ENCODE measurements at regions not wholly inside any gene's neighbourhood (a gene's known extent, or its start where the extent isn't known, plus 50 kb on each side); places are given as distances from the start of the nearest gene placed in this dataset.

GRCh38 chr11:100622404-100622803 lies 64.7 kb upstream of the ARHGAP42 start:
- no peak overlapping the region for H3K27ac ChIP-seq
- no peaks in the 10 kb centered on the region for H3K9me3 ChIP-seq
- TF ChIP-seq POLR2A (IDR thresholded peaks at IDR 0.05) (no peak), EP300 (IDR thresholded peaks at IDR 0.05) (no peak), CTCF (IDR thresholded peaks at IDR 0.05) (no peak)
- WGBS, 3 donors = 92 to 100% (median 97%) methylated on average over 1 of the region's 1 CpG
- no peaks in the 10 kb centered on the region for H3K27me3 ChIP-seq
- no peak for DNase-seq
- H3K36me3 ChIP-seq = no peaks in the 10 kb centered on the region
- H3K4me1 ChIP-seq (ENCODE audit: insufficient read depth) = no peaks in the 10 kb centered on the region
- no peak overlapping the region for H3K4me3 ChIP-seq
- intact Hi-C loops (cut with DNase I) = no loop called here

GRCh38 chr11:100624346-100624745 lies 62.7 kb upstream of the ARHGAP42 start:
- 82 to 90% (median 85%) methylated on average over 2 of the region's 2 CpGs for WGBS, 3 donors
- Histone ChIP-seq H3K9me3 (no peaks in the 10 kb centered on the region), H3K27me3 (no peaks in the 10 kb centered on the region), H3K27ac (no peak overlapping the region), H3K4me1 (ENCODE audit: insufficient read depth) (no peaks in the 10 kb centered on the region), H3K4me3 (no peak overlapping the region), H3K36me3 (no peaks in the 10 kb centered on the region)
- TF ChIP-seq POLR2A (IDR thresholded peaks at IDR 0.05) (no peak), CTCF (IDR thresholded peaks at IDR 0.05) (no peak), EP300 (IDR thresholded peaks at IDR 0.05) (no peak)
- DNase-seq = no peak
- intact Hi-C loops (cut with DNase I) = no loop called here

- no peaks in the 10 kb centered on the region for H3K36me3 ChIP-seq
- H3K27me3 ChIP-seq = no peaks in the 10 kb centered on the region
- H3K4me1 ChIP-seq (ENCODE audit: insufficient read depth) = no peaks in the 10 kb centered on the region
- WGBS, 3 donors = 46 to 53% (median 49%) methylated on average over 4 of the region's 4 CpGs
- no peak overlapping the region for H3K27ac ChIP-seq
- TF ChIP-seq CTCF (IDR thresholded peaks at IDR 0.05) (no peak), EP300 (IDR thresholded peaks at IDR 0.05) (no peak), POLR2A (IDR thresholded peaks at IDR 0.05) (no peak)
- DNase-seq = no peak
- no peak overlapping the region for H3K4me3 ChIP-seq
- intact Hi-C loops (cut with DNase I) = no loop called here
- no peaks in the 10 kb centered on the region for H3K9me3 ChIP-seq
Observed at GRCh38 chr11:100625041-100625440, 62.0 kb upstream of the ARHGAP42 start.

- Histone ChIP-seq H3K9me3 (no peaks in the 10 kb centered on the region), H3K36me3 (no peaks in the 10 kb centered on the region), H3K4me1 (ENCODE audit: insufficient read depth) (peaks cover 5% of the 10 kb centered on the region), H3K27ac (no peak overlapping the region), H3K27me3 (no peaks in the 10 kb centered on the region), H3K4me3 (no peak overlapping the region)
- TF ChIP-seq CTCF (IDR thresholded peaks at IDR 0.05) (no peak), EP300 (IDR thresholded peaks at IDR 0.05) (no peak), POLR2A (IDR thresholded peaks at IDR 0.05) (no peak)
- DNase-seq = no peak
- intact Hi-C loops (cut with DNase I) = no loop called here
- WGBS, 3 donors = 62 to 86% (median 76%) methylated on average over 1 of the region's 1 CpG
Observed at GRCh38 chr11:100629671-100630070, 57.4 kb upstream of the ARHGAP42 start.

- intact Hi-C loops (cut with DNase I) = no loop called here
- peaks cover 7% of the 10 kb centered on the region for H3K4me1 ChIP-seq (ENCODE audit: insufficient read depth)
- WGBS, 3 donors = 63 to 76% (median 75%) methylated on average over 2 of the region's 2 CpGs
- H3K27ac ChIP-seq = no peak overlapping the region
- H3K36me3 ChIP-seq = no peaks in the 10 kb centered on the region
- no peaks in the 10 kb centered on the region for H3K9me3 ChIP-seq
- DNase-seq = no peak
- no peak overlapping the region for H3K4me3 ChIP-seq
- TF ChIP-seq EP300 (IDR thresholded peaks at IDR 0.05) (no peak), POLR2A (IDR thresholded peaks at IDR 0.05) (no peak), CTCF (IDR thresholded peaks at IDR 0.05) (no peak)
- H3K27me3 ChIP-seq = no peaks in the 10 kb centered on the region
Observed at GRCh38 chr11:100630898-100631297, 56.2 kb upstream of the ARHGAP42 start.
